Endothelial cell (in vitro differentiated cells): ENCODE measurements at regions not wholly inside any gene's neighbourhood (a gene's known extent, or its start where the extent isn't known, plus 50 kb on each side); places are given as distances from the start of the nearest gene placed in this dataset.

Experiments used
- DNase-seq: peaks from one replicate; pipeline ENCODE4 v3.0.0; 2021; ENCODE audit warnings: low spot score
- H3K27ac Mint-ChIP-seq: one replicate; pipeline ENCODE4 v1.8.0; 2021; ENCODE audit warnings: mixed read lengths, inconsistent platforms; ENCODE audit not compliant: unreplicated experiment
- H3K27me3 Mint-ChIP-seq: one replicate; pipeline ENCODE4 v1.8.0; 2021; ENCODE audit warnings: mild to moderate bottlenecking, moderate library complexity, mixed read lengths, inconsistent platforms; ENCODE audit not compliant: unreplicated experiment
- H3K36me3 Mint-ChIP-seq: one replicate; pipeline ENCODE4 v1.8.0; 2021; ENCODE audit warnings: mild to moderate bottlenecking, low read depth, mixed read lengths, inconsistent platforms; ENCODE audit not compliant: unreplicated experiment
- H3K4me1 Mint-ChIP-seq: one replicate; pipeline ENCODE4 v1.8.0; 2021; ENCODE audit warnings: mild to moderate bottlenecking, mixed read lengths, inconsistent platforms; ENCODE audit not compliant: unreplicated experiment
- H3K4me3 Mint-ChIP-seq: one replicate; pipeline ENCODE4 v1.8.0; 2021; ENCODE audit warnings: mild to moderate bottlenecking, mixed read lengths, inconsistent platforms; ENCODE audit not compliant: unreplicated experiment
- H3K9me3 Mint-ChIP-seq: one replicate; pipeline ENCODE4 v1.8.0; 2021; ENCODE audit warnings: mixed read lengths, inconsistent platforms; ENCODE audit not compliant: unreplicated experiment
- TF ChIP-seq, protein P1 (sequence below): fragments of 200-600 bp; sonication (generic); IDR thresholded peaks from one replicate; pipeline ENCODE4 v1.5.0; 2021; ENCODE audit warnings: antibody characterized with exemption; ENCODE audit not compliant: unreplicated experiment

DNA sequence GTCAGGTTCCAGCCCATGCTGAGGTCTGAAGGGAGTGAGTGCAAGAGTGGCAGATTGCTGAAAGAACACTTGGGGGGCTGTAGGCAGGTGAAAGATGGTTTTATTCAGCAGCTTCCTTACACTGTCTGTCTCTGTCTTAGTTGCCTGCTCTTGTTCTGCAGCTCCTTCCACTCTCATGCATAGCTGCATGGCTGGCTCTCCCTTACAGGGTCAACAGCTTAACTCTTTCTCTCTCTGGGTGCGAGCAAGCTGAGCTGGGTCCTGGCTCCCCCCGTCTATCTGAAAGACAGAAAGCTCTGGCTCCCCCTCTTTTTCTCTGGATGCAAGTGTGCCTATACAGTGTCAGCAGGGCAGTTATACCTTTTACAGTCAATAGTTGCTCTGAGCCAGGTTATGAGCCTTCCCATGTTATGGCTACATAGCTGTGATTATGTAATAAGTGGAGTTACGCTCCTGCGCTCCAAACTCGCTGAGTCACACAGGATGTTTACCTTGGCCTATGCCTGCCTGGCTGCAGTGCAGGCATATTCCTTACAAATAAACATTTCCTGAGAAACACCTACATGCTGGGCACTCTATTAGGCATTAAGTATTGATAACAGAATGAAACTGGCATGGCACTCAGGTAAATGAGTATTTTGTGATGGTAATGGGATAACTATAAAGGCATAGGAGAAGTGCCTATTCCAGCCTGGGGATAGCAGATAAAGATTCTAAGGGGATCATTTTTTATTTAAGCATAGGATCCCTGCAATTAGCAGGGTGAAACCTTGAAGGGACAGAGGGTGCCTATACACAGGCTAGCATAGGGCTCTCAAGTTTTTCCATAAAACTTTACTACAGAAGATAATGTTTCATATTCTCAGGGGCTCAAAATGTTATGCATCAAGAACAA lies 826.9 kb upstream of the PCDH9 start:
- H3K4me1 Mint-ChIP-seq, result no peaks in the 10 kb centered on the region
- no peaks in the 10 kb centered on the region for H3K9me3 Mint-ChIP-seq
- TF ChIP-seq, protein P1, sequence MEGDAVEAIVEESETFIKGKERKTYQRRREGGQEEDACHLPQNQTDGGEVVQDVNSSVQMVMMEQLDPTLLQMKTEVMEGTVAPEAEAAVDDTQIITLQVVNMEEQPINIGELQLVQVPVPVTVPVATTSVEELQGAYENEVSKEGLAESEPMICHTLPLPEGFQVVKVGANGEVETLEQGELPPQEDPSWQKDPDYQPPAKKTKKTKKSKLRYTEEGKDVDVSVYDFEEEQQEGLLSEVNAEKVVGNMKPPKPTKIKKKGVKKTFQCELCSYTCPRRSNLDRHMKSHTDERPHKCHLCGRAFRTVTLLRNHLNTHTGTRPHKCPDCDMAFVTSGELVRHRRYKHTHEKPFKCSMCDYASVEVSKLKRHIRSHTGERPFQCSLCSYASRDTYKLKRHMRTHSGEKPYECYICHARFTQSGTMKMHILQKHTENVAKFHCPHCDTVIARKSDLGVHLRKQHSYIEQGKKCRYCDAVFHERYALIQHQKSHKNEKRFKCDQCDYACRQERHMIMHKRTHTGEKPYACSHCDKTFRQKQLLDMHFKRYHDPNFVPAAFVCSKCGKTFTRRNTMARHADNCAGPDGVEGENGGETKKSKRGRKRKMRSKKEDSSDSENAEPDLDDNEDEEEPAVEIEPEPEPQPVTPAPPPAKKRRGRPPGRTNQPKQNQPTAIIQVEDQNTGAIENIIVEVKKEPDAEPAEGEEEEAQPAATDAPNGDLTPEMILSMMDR, result no peak
- no peak overlapping the region for H3K4me3 Mint-ChIP-seq
- H3K27me3 Mint-ChIP-seq, result no peaks in the 10 kb centered on the region
- no peak overlapping the region for H3K27ac Mint-ChIP-seq
- DNase-seq, result no peak
- H3K36me3 Mint-ChIP-seq, result no peaks in the 10 kb centered on the region

DNA sequence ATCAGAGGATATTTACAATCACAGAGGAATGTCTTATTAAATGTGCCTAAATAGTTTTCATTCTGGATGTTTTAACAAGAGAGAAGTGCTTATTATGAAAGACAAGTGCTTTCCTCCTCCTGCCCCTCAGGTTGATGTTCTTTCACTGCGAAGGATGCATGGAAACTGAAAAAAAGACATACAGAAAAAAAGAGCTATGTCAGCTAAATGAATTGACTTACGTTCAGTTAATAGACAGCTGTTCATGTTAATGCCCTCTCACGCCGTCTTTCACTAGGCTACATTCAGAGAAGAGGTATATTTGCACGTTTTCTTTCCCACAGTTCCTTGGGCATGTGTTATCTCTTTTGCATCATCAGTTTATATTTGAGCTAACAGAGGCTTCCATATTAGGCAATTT lies 821.8 kb upstream of the PCDH9 start:
- Mint-ChIP-seq H3K4me3 (no peak overlapping the region), H3K36me3 (no peaks in the 10 kb centered on the region), H3K27me3 (no peaks in the 10 kb centered on the region), H3K4me1 (no peaks in the 10 kb centered on the region), H3K27ac (no peak overlapping the region), H3K9me3 (no peaks in the 10 kb centered on the region)
- DNase-seq, result no peak
- TF ChIP-seq, protein P1, result no peak

DNA sequence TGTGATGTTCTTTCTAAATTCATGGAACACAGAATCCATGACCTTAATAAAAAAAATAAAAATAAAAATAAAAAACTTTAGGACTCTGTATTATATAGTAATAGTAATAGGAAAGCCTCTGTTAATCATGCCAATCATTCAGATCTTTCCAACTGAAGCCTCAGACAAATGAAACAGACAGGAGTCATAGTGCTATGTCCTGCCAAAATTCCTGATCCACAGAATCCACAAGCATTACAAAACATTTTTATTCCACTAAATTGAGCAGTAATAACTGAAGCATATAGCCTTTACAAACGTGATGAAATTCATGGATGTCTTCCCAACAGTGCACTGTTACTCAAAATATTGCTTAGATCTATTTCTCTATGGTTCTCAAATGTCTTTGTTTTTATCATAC lies 820.6 kb upstream of the PCDH9 start:
- no peaks in the 10 kb centered on the region for H3K9me3 Mint-ChIP-seq
- H3K4me1 Mint-ChIP-seq, result no peaks in the 10 kb centered on the region
- DNase-seq, result no peak
- H3K4me3 Mint-ChIP-seq, result no peak overlapping the region
- no peaks in the 10 kb centered on the region for H3K27me3 Mint-ChIP-seq
- no peak overlapping the region for H3K27ac Mint-ChIP-seq
- TF ChIP-seq, protein P1, result no peak
- H3K36me3 Mint-ChIP-seq, result no peaks in the 10 kb centered on the region

DNA sequence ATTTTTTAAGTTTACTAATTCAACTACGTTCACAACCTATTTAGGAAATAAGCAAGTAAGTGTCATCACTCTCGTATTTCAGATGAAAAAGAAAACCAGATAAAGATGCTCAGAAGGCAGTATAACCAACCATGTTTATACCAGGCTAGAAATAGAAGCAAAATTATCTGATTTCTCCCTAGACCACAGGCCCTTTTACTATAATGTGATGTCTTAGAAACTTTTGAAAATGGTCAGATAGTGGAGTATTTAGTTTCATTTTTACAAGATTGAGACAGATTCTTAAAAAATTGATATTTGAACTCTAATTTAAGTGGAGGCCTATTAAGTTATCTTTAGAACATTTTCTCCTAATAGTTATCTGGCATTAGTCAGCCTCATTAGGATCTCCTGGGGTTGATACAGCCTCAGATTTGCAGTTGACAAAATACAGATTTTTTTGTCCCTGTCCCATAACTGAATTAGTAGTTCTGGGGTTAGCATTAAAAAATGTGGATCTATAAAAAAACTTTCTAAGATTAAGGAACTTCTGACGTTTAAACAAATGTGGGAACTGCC lies 818.7 kb upstream of the PCDH9 start:
- H3K4me3 Mint-ChIP-seq, result no peak overlapping the region
- TF ChIP-seq, protein P1, result no peak
- H3K27me3 Mint-ChIP-seq, result no peaks in the 10 kb centered on the region
- no peaks in the 10 kb centered on the region for H3K36me3 Mint-ChIP-seq
- DNase-seq, result no peak
- H3K4me1 Mint-ChIP-seq, result no peaks in the 10 kb centered on the region
- H3K27ac Mint-ChIP-seq, result no peak overlapping the region
- no peaks in the 10 kb centered on the region for H3K9me3 Mint-ChIP-seq

DNA sequence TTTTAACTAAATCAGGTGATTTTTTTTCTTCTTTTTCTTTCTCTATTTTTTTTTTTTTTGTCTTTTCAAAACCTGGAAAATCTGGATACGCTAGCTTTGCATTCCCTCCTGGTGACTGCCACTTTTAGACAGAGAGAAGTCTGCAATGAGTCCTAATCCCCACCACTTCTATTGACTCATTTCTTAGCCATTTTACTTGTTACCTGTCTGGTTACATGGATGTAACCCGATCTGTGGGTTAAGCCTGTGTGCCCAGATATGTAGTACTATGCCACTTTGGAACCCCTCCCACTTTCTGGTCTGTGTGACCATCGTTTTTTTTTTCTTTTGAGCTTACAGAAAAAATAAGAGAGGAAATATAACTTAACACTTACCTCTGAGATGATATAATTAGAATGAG lies 817.8 kb upstream of the PCDH9 start:
- Mint-ChIP-seq H3K4me3 (no peak overlapping the region), H3K27me3 (no peaks in the 10 kb centered on the region), H3K27ac (no peak overlapping the region), H3K9me3 (no peaks in the 10 kb centered on the region), H3K36me3 (no peaks in the 10 kb centered on the region), H3K4me1 (no peaks in the 10 kb centered on the region)
- TF ChIP-seq, protein P1, result no peak
- no peak for DNase-seq
